Sigmoid colon (tissue), 4 donors: ENCODE measurements at regions not wholly inside any gene's neighbourhood (a gene's known extent, or its start where the extent isn't known, plus 50 kb on each side); places are given as distances from the start of the nearest gene placed in this dataset.

Experiments used
- EP300 ChIP-seq, 4 donors: sonication (generic); formaldehyde crosslinking; IDR thresholded peaks; one replicate each; pipeline ENCODE4 v1.6.1; 2017; ENCODE audit warnings: antibody characterized with exemption in 4 of 4
- POLR2A ChIP-seq, 2 donors: fragments of 450-650 bp; IDR thresholded peaks; one replicate each; pipeline ENCODE4 v1.6.1; 2016; ENCODE audit warnings: antibody characterized with exemption in 2 of 2, mild to moderate bottlenecking in 2 of 2, moderate library complexity in 2 of 2
- POLR2AphosphoS5 ChIP-seq, 4 donors: sonication (generic); formaldehyde crosslinking; IDR thresholded peaks; one replicate each; pipeline ENCODE4 v1.6.1; 2017; ENCODE audit warnings: antibody characterized with exemption in 4 of 4
- TF ChIP-seq, protein P1 (sequence below), 4 experiments: fragments of 450-650 bp in 3 of 4; fragments of 200-600 bp in 1 of 4; IDR thresholded peaks; one replicate each; pipeline ENCODE4 v1.5.1; 2016 to 2019; ENCODE audit warnings: antibody characterized with exemption in 4 of 4, mild to moderate bottlenecking in 3 of 4, moderate library complexity in 2 of 4

DNA sequence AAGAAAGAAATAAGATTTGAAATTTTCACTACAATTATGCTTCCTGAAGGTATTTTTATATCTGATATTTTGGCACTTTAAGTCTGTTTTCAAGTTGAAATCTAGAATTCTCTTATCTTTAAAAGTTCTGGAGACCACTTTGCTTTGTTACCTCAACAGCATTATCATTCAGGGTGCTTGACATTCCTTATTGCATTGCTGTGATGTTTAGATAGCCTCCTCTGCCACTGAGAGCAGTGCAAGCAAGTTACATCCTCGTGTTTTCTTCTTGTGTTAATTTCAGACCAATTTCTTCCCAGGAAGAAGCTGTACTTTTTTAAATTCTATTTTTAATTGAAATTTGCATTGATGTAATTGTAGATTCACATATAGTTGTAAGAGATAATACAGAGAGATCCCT lies 333.9 kb upstream of the KIRREL3 start:
- TF ChIP-seq, protein P1, sequence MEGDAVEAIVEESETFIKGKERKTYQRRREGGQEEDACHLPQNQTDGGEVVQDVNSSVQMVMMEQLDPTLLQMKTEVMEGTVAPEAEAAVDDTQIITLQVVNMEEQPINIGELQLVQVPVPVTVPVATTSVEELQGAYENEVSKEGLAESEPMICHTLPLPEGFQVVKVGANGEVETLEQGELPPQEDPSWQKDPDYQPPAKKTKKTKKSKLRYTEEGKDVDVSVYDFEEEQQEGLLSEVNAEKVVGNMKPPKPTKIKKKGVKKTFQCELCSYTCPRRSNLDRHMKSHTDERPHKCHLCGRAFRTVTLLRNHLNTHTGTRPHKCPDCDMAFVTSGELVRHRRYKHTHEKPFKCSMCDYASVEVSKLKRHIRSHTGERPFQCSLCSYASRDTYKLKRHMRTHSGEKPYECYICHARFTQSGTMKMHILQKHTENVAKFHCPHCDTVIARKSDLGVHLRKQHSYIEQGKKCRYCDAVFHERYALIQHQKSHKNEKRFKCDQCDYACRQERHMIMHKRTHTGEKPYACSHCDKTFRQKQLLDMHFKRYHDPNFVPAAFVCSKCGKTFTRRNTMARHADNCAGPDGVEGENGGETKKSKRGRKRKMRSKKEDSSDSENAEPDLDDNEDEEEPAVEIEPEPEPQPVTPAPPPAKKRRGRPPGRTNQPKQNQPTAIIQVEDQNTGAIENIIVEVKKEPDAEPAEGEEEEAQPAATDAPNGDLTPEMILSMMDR (IDR thresholded peaks at IDR 0.05), result no peak
- TF ChIP-seq POLR2A (IDR thresholded peaks at IDR 0.05) (no peak), EP300 (IDR thresholded peaks at IDR 0.05) (no peak), POLR2AphosphoS5 (IDR thresholded peaks at IDR 0.05) (no peak)
